ENCODE measurements at regions not wholly inside any gene's neighbourhood (a gene's known extent, or its start where the extent isn't known, plus 50 kb on each side); places are given as distances from the start of the nearest gene placed in this dataset.

GRCh38 chr1:197989058-197989457 is 71.9 kb downstream of the LHX9 start:
- TF ChIP-seq CTCF (IDR thresholded peaks at IDR 0.05; ENCODE audit: poor library complexity, severe bottlenecking), result no peak
- no peak for TF ChIP-seq EP300 (conservative IDR thresholded peaks at IDR 0.05; ENCODE audit: poor library complexity, severe bottlenecking)
- TF ChIP-seq TAF1 (IDR thresholded peaks at IDR 0.05; ENCODE audit: low read depth), result no peak
- TF ChIP-seq EZH2 (IDR thresholded peaks at IDR 0.05; ENCODE audit: borderline replicate concordance, insufficient read depth, low read length, poor library complexity, severe bottlenecking), result no peak
- no peak for TF ChIP-seq POLR2AphosphoS5 (IDR thresholded peaks at IDR 0.05)
- TF ChIP-seq, protein P1, sequence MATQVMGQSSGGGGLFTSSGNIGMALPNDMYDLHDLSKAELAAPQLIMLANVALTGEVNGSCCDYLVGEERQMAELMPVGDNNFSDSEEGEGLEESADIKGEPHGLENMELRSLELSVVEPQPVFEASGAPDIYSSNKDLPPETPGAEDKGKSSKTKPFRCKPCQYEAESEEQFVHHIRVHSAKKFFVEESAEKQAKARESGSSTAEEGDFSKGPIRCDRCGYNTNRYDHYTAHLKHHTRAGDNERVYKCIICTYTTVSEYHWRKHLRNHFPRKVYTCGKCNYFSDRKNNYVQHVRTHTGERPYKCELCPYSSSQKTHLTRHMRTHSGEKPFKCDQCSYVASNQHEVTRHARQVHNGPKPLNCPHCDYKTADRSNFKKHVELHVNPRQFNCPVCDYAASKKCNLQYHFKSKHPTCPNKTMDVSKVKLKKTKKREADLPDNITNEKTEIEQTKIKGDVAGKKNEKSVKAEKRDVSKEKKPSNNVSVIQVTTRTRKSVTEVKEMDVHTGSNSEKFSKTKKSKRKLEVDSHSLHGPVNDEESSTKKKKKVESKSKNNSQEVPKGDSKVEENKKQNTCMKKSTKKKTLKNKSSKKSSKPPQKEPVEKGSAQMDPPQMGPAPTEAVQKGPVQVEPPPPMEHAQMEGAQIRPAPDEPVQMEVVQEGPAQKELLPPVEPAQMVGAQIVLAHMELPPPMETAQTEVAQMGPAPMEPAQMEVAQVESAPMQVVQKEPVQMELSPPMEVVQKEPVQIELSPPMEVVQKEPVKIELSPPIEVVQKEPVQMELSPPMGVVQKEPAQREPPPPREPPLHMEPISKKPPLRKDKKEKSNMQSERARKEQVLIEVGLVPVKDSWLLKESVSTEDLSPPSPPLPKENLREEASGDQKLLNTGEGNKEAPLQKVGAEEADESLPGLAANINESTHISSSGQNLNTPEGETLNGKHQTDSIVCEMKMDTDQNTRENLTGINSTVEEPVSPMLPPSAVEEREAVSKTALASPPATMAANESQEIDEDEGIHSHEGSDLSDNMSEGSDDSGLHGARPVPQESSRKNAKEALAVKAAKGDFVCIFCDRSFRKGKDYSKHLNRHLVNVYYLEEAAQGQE (IDR thresholded peaks at IDR 0.05; ENCODE audit: borderline replicate concordance), result no peak
- no peak for TF ChIP-seq RAD21 (conservative IDR thresholded peaks at IDR 0.05)
